Smooth muscle cell of the brain vasculature (primary cell): ENCODE measurements at regions not wholly inside any gene's neighbourhood (a gene's known extent, or its start where the extent isn't known, plus 50 kb on each side); places are given as distances from the start of the nearest gene placed in this dataset.

ENCODE experiments used
- DNase-seq: peaks from one replicate; pipeline ENCODE4 v3.0.0-alpha.2; 2012; ENCODE audit warnings: low read depth, low spot score

DNA sequence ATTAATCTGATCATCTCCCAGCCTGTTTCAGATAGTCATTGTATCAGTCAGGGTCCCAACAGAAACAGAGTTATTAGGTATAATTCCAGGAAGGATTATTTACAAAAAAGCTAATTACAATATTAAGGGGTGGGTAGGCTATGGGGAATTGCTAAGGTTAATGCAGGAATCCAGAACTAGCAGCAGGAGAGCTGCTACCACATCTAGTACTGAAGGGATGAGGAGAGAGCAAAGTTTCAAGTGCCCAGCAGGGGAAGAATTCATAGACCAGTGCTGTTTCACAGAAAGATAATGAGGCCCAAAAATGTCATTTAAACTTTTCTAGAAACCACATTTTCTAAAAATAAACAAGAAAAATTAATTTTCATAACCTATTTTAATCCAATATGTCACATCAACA, 284.2 kb downstream of the HACE1 start:
- no peak for DNase-seq

GRCh38 chr6:104574135-104574750, 285.5 kb downstream of the HACE1 start:
- no peak for DNase-seq

- DNase-seq: no peak
Observed at GRCh38 chr6:104573350-104573749, 286.4 kb downstream of the HACE1 start.

DNA sequence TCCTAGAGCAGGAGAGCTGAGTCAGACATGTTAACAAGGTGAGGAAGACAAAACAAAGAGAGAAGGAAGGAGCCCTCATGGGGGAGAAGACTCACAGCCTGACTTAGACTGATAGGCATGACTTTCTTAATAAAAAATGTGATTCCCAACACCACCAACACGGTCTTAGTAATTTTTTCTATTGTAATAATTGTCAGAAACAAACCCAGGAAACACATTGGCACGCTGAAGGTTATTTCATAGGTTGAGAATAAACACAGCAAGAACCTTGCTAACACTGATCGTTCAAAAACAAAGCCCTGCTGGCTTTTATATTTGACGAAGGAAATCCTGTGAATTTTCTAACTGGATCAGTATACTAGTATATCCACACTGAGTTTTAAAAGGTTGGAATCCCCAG, 286.8 kb downstream of the HACE1 start:
- no peak for DNase-seq

GRCh38 chr6:104566411-104566810, 293.3 kb downstream of the HACE1 start:
- DNase-seq: no peak

DNA sequence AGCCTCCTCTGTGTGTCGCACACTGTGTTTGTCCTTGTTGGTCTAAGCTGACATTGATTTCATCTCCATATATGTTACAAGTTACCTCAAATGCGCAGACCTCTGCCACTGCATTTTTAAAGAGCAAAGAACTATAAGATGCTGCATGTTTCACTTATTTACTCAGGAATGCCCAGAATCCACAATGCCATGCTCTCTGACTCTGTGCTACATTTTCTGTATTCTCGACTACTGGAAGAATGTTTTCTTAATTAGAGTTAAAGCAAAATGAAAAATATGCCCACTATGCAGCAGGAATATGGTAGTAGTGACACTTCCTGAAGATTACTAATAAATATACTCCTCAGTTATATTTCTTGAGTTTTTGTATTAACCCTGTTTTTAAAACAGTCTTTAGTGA, 296.4 kb downstream of the HACE1 start:
- no peak for DNase-seq

- no peak for DNase-seq
Observed at GRCh38 chr6:104559435-104560202, 300.1 kb downstream of the HACE1 start.

DNA sequence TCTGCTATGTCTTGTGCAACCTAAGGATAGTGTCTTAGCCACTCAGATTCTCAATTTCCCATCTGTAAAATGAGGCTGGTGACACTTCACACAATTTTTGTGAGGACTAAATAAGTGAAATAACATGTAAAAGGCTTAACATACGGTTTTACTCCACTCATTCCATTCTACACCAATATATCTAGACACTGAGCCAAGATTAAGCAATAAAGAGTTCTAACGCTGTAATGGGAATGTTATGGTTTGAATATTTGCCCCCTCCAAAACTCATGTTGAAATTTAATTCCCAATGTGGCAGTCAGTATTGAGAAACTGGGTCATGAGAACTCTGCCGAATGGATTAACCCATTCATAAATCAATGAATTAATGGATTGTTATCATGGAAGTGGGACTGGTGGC, 301.0 kb downstream of the HACE1 start:
- DNase-seq: no peak

- DNase-seq: no peak
Observed at GRCh38 chr6:104548297-104548696, 311.4 kb downstream of the HACE1 start.

- DNase-seq: no peak
Observed at GRCh38 chr6:104541411-104541810, 318.3 kb downstream of the HACE1 start.

DNA sequence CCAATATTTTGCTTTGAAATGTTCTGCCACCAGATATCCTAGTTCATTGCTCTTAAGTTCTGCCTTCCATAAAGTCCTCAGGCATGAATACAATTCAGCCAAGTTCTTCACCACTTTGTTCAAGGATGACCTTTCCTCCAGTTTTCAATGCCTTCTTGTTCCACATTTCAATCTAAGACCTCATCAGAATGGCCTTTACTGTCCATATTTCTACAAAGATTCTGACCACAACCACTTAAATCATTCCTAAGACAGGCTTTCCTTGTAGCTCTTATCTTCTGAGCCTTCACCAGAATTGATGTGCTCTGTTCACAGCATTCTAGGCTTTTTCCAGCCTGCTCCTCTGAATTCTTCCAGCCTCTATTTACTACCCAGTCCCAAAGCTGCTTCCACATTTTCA, 319.0 kb downstream of the HACE1 start:
- no peak for DNase-seq

- no peak for DNase-seq
Observed at GRCh38 chr6:104539173-104539572, 320.5 kb downstream of the HACE1 start.

GRCh38 chr6:104537872-104538271, 321.8 kb downstream of the HACE1 start:
- no peak for DNase-seq

- no peak for DNase-seq
Observed at GRCh38 chr6:104537180-104537579, 322.5 kb downstream of the HACE1 start.

DNA sequence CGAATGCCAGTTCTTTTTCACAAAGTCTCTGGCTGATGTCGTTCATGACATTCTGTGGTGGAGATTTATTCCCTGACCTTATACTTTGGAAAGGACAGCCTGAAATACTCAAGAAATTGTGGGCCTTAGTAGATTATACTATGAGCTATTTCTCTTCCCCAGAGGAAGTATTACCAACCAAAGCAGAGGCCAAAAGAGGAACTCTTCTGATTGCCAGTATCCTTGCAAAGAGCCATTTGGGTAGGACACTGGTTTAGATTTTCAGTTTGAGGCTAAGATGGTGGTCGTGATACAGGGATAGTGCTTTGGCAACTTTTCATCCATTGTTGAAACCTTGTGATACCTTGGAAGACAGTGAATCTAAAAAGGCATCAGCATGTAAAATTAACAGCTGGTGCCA, 327.3 kb downstream of the HACE1 start:
- no peak for DNase-seq

GRCh38 chr6:104531646-104532045, 328.1 kb downstream of the HACE1 start:
- DNase-seq: no peak

GRCh38 chr6:104527761-104528415, 331.8 kb downstream of the HACE1 start:
- no peak for DNase-seq

DNA sequence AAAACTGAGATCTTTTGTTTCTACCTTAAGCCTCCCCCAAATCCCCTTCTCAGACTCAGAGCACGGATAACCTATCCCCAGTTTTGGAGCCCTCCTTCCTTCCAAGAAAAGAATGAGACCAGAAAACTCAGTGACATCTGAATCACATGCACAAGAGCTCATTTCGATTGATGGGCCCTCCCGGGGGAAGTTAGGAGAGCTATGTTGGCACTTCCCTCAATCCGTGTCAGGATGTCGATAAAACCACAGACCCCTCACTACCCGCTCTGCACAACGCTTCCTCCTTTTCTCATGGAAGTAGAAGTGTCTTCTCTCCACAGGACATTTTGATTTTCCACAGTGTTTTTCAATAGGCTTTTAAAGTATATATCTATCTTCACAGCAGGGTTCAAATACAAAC, 332.4 kb downstream of the HACE1 start:
- DNase-seq: no peak

DNA sequence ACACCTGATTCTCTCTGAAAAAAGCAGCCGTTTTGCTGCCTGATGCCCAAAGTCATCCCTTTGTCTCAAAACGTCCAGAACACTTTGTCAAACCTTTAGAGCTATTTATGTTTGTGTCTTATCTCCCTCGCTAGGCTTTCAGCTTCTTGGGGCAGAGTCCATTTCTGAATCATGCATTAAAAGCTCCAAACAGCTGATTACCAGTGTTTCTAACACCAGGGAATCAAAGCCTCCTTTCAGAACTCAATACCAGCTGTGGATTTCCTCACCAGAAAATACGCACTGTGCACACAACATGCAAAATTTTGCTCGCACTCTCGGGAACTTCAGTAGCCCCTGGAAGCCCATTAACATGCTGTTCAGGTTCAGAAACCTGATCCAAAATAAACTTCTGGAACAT, 333.3 kb downstream of the HACE1 start:
- DNase-seq: no peak

GRCh38 chr6:104525677-104526322, 333.9 kb downstream of the HACE1 start:
- peak; percentile 54 for DNase-seq

DNA sequence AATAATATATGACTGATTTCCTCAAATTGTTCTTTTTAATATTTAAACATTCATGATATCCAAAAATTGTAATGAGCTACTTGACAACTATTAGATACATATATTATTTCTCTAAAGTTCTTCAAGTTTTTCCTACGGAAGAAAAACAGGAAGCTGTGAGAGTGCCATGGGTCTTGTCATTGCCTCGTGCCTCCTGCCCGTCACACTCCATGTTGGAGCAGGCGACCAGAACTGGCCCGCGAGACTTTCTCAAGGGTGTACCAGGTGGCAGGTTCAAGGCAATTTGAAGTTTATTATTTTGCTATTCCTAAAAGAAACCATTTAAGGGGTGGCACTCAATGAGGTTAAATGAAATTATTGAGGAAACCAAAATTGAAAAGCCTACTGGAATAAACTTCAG, 337.2 kb downstream of the HACE1 start:
- no peak for DNase-seq

- DNase-seq: no peak
Observed at GRCh38 chr6:104521176-104521575, 338.5 kb downstream of the HACE1 start.
